ENCODE measurements at regions not wholly inside any gene's neighbourhood (a gene's known extent, or its start where the extent isn't known, plus 50 kb on each side); places are given as distances from the start of the nearest gene placed in this dataset.

DNA sequence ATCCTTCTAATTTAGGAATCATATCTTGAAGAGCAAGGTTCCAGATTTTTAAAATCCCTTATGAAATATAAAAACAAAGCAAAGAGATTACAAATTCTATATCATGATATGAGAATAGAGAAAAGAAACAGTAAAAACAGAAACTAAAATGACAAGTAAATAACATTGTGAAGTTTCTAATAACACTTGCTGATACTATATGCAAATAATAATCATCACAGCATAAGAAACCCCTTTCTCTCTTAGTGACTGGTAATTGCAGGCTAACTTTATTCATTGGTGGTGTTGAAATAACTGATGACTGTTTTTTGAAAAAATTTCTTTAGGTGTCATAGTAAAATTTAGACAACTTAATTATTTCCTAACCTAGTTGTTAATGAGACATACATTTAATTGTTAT lies 281.6 kb downstream of the PLA2G4A start:
- H3K4me1 ChIP-seq (ENCODE audit: control insufficient read depth in 2 of 3, insufficient read depth in 2 of 3, low read depth in 1 of 3, low read length in 3 of 3), result no peaks in the 10 kb centered on the region
- no peak for FAIRE-seq

DNA sequence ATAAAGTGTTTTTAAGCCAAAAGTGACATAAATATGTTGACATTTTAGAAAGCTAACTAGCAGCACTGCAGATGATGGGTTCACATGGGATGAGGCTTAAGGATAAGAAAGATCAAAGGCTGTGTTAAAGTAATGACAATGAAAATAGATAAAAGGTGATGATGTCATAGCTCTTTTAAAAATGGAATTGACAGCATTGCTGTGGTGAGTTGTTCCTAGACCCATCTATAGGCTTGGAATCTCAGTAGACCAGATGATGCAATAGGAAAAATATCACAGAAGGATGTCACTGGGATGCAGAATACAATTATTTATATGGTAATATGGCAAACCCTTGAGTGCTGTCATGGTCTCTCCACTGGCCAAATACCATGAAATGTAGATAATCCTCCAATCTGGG lies 286.0 kb downstream of the PLA2G4A start:
- FAIRE-seq (no peak), DNase-seq (no peak)
- H3K4me3 ChIP-seq (ENCODE audit: low read length in 3 of 3), result no peak overlapping the region
- no peaks in the 10 kb centered on the region for H3K4me1 ChIP-seq (ENCODE audit: control insufficient read depth in 2 of 3, insufficient read depth in 2 of 3, low read depth in 1 of 3, low read length in 3 of 3)
- no peaks in the 10 kb centered on the region for H3K36me3 ChIP-seq (ENCODE audit: control insufficient read depth in 2 of 3, insufficient read depth in 3 of 3, low read length in 3 of 3)
- H3K27ac ChIP-seq (ENCODE audit: low read depth in 2 of 2, low read length in 2 of 2), result no peak overlapping the region
- H3K9ac ChIP-seq (ENCODE audit: low read length in 3 of 3), result no peak overlapping the region
- intact Hi-C loops (cut with DNase I), result no loop called here
- TF ChIP-seq, protein P1, sequence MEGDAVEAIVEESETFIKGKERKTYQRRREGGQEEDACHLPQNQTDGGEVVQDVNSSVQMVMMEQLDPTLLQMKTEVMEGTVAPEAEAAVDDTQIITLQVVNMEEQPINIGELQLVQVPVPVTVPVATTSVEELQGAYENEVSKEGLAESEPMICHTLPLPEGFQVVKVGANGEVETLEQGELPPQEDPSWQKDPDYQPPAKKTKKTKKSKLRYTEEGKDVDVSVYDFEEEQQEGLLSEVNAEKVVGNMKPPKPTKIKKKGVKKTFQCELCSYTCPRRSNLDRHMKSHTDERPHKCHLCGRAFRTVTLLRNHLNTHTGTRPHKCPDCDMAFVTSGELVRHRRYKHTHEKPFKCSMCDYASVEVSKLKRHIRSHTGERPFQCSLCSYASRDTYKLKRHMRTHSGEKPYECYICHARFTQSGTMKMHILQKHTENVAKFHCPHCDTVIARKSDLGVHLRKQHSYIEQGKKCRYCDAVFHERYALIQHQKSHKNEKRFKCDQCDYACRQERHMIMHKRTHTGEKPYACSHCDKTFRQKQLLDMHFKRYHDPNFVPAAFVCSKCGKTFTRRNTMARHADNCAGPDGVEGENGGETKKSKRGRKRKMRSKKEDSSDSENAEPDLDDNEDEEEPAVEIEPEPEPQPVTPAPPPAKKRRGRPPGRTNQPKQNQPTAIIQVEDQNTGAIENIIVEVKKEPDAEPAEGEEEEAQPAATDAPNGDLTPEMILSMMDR (IDR thresholded peaks at IDR 0.05; ENCODE audit: borderline replicate concordance, extremely low read depth, insufficient read depth), result no peak
- H3K9me3 ChIP-seq (ENCODE audit: control insufficient read depth in 2 of 3, insufficient read depth in 1 of 3, low read length in 3 of 3), result no peaks in the 10 kb centered on the region
- no peaks in the 10 kb centered on the region for H3K27me3 ChIP-seq (ENCODE audit: control insufficient read depth, insufficient read depth, low read length)

More for the DNA sequence above, 281.6 kb downstream of the PLA2G4A start:
- no peak overlapping the region for H3K9ac ChIP-seq (ENCODE audit: low read length in 3 of 3)
- no peaks in the 10 kb centered on the region for H3K36me3 ChIP-seq (ENCODE audit: control insufficient read depth in 2 of 3, insufficient read depth in 3 of 3, low read length in 3 of 3)
- intact Hi-C loops (cut with DNase I), result no loop called here
- H3K27me3 ChIP-seq (ENCODE audit: control insufficient read depth, insufficient read depth, low read length), result no peaks in the 10 kb centered on the region
- no peaks in the 10 kb centered on the region for H3K9me3 ChIP-seq (ENCODE audit: control insufficient read depth in 2 of 3, insufficient read depth in 1 of 3, low read length in 3 of 3)
- H3K4me3 ChIP-seq (ENCODE audit: low read length in 3 of 3), result no peak overlapping the region
- DNase-seq, result no peak
- H3K27ac ChIP-seq (ENCODE audit: low read depth in 2 of 2, low read length in 2 of 2), result no peak overlapping the region
- TF ChIP-seq, protein P1 (IDR thresholded peaks at IDR 0.05; ENCODE audit: borderline replicate concordance, extremely low read depth, insufficient read depth), result no peak

DNA sequence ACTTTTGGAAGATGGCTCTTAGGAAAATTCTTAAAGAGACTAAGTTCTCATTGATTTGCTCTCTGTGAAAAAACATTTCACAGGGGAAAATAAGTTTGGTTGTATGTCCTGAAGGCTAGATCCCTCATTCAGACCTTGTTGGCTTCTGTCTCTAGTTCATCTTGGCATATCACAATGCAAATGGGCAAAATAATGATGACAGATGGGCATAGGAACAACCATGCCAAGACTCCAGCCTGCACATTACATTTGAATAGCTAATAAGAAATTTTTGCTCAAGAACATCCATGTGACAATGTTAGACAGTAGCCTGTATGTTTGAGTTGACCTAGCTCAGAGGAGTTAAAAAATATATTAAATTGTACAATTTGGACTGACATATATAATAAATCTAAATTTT lies 292.9 kb downstream of the PLA2G4A start:
- no peak for FAIRE-seq
- H3K4me1 ChIP-seq (ENCODE audit: control insufficient read depth in 2 of 3, insufficient read depth in 2 of 3, low read depth in 1 of 3, low read length in 3 of 3), result no peaks in the 10 kb centered on the region
- no peaks in the 10 kb centered on the region for H3K9me3 ChIP-seq (ENCODE audit: control insufficient read depth in 2 of 3, insufficient read depth in 1 of 3, low read length in 3 of 3)
- H3K9ac ChIP-seq (ENCODE audit: low read length in 3 of 3), result no peak overlapping the region
- DNase-seq, result no peak
- H3K27ac ChIP-seq (ENCODE audit: low read depth in 2 of 2, low read length in 2 of 2), result no peak overlapping the region
- H3K36me3 ChIP-seq (ENCODE audit: control insufficient read depth in 2 of 3, insufficient read depth in 3 of 3, low read length in 3 of 3), result no peaks in the 10 kb centered on the region
- intact Hi-C loops (cut with DNase I), result no loop called here
- no peaks in the 10 kb centered on the region for H3K27me3 ChIP-seq (ENCODE audit: control insufficient read depth, insufficient read depth, low read length)
- H3K4me3 ChIP-seq (ENCODE audit: low read length in 3 of 3), result no peak overlapping the region
- TF ChIP-seq, protein P1 (IDR thresholded peaks at IDR 0.05; ENCODE audit: borderline replicate concordance, extremely low read depth, insufficient read depth), result no peak

DNA sequence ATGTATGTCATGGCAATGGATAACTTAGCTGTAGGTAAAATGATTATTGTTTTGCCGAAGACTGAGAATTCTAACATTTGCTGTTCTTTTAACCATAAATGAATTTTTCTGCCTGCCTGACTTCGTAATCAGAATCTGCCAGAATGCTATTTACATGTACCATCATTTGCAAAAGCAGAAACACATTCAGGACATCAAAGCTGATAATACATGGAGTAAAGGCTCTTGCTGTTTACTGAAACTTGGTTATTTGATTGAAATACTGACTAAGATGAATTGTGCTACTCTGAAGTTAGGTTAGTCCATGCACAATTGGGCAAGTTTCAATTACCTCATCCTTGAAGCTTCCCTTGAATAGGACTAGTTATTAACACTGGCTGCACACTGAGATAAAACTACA lies 293.8 kb downstream of the PLA2G4A start:
- Histone ChIP-seq H3K4me3 (ENCODE audit: low read length in 3 of 3) (no peak overlapping the region), H3K27me3 (ENCODE audit: control insufficient read depth, insufficient read depth, low read length) (no peaks in the 10 kb centered on the region), H3K36me3 (ENCODE audit: control insufficient read depth in 2 of 3, insufficient read depth in 3 of 3, low read length in 3 of 3) (no peaks in the 10 kb centered on the region), H3K9ac (ENCODE audit: low read length in 3 of 3) (no peak overlapping the region), H3K27ac (ENCODE audit: low read depth in 2 of 2, low read length in 2 of 2) (no peak overlapping the region), H3K4me1 (ENCODE audit: control insufficient read depth in 2 of 3, insufficient read depth in 2 of 3, low read depth in 1 of 3, low read length in 3 of 3) (no peaks in the 10 kb centered on the region), H3K9me3 (ENCODE audit: control insufficient read depth in 2 of 3, insufficient read depth in 1 of 3, low read length in 3 of 3) (no peaks in the 10 kb centered on the region)
- intact Hi-C loops (cut with DNase I), result no loop called here
- FAIRE-seq (no peak), DNase-seq (no peak)
- TF ChIP-seq, protein P1 (IDR thresholded peaks at IDR 0.05; ENCODE audit: borderline replicate concordance, extremely low read depth, insufficient read depth), result no peak
